NCI-H2107 (cell line): ENCODE measurements at regions not wholly inside any gene's neighbourhood (a gene's known extent, or its start where the extent isn't known, plus 50 kb on each side); places are given as distances from the start of the nearest gene placed in this dataset.

Source experiments
- DNase-seq: peaks from one replicate; lab custom pipeline; 2025; lab: John Stamatoyannopoulos, UW

- DNase-seq = no peak
Observed at GRCh38 chr5:79871364-79872120, 119.5 kb downstream of the MTX3 start.

GRCh38 chr5:79868163-79868670 lies 122.8 kb downstream of the MTX3 start:
- DNase-seq = no peak

GRCh38 chr5:79865579-79865978 lies 125.5 kb downstream of the MTX3 start:
- DNase-seq = no peak

GRCh38 chr5:79864364-79864763 lies 126.7 kb downstream of the MTX3 start:
- no peak for DNase-seq

GRCh38 chr5:79859588-79859987 lies 131.5 kb downstream of the MTX3 start:
- DNase-seq = no peak

- DNase-seq = no peak
Observed at GRCh38 chr5:79858410-79858723, 132.7 kb downstream of the MTX3 start.

- DNase-seq = peak; percentile 12
Observed at GRCh38 chr5:79857714-79858409, 133.2 kb downstream of the MTX3 start.

- no peak for DNase-seq
Observed at GRCh38 chr5:79856456-79857055, 134.5 kb downstream of the MTX3 start.

GRCh38 chr5:79853676-79854418 lies 137.2 kb downstream of the MTX3 start:
- DNase-seq = no peak

GRCh38 chr5:79853028-79853427 lies 138.0 kb downstream of the MTX3 start:
- no peak for DNase-seq

- no peak for DNase-seq
Observed at GRCh38 chr5:79851391-79851863, 139.6 kb downstream of the MTX3 start.

GRCh38 chr5:79850941-79851340 lies 140.1 kb downstream of the MTX3 start:
- DNase-seq = no peak

GRCh38 chr5:79850316-79850822 lies 140.7 kb downstream of the MTX3 start:
- DNase-seq = no peak

GRCh38 chr5:79849486-79850315 lies 141.4 kb downstream of the MTX3 start:
- no peak for DNase-seq
